ENCODE measurements at regions not wholly inside any gene's neighbourhood (a gene's known extent, or its start where the extent isn't known, plus 50 kb on each side); places are given as distances from the start of the nearest gene placed in this dataset.

- H3K9me3 ChIP-seq, result no peaks in the 10 kb centered on the region
- H3K36me3 ChIP-seq, result no peaks in the 10 kb centered on the region
- DNase-seq (no peak), ATAC-seq (no peak)
- H3K27ac ChIP-seq, result no peak overlapping the region
- no peak for TF ChIP-seq CTCF (IDR thresholded peaks at IDR 0.05 in 4 of 5, conservative IDR thresholded peaks at IDR 0.05 in 1 of 5)
- no peak for TF ChIP-seq POLR2A (IDR thresholded peaks at IDR 0.05)
- intact Hi-C loops (cut with DNase I; ENCODE audit: low total_unique reads), result no loop called here
- in situ Hi-C loops (cut with MboI; ENCODE audit: low sequenced_read_pairs in 4 of 4), result no loop called here
- no peaks in the 10 kb centered on the region for H3K27me3 ChIP-seq
- H3K4me1 ChIP-seq, result no peaks in the 10 kb centered on the region
- H3K4me3 ChIP-seq, result no peak overlapping the region
These were observed 106.0 kb downstream of the RPS29 start for GRCh38 chr14:49480053-49480760.

GRCh38 chr14:49479432-49479831, 106.7 kb downstream of the RPS29 start:
- H3K27me3 ChIP-seq, result no peaks in the 10 kb centered on the region
- intact Hi-C loops (cut with DNase I; ENCODE audit: low total_unique reads), result no loop called here

GRCh38 chr14:49478784-49479183, 107.4 kb downstream of the RPS29 start:
- Histone ChIP-seq H3K4me3 (no peak overlapping the region), H3K27me3 (no peaks in the 10 kb centered on the region), H3K27ac (no peak overlapping the region), H3K4me1 (no peaks in the 10 kb centered on the region), H3K9me3 (no peaks in the 10 kb centered on the region), H3K36me3 (no peaks in the 10 kb centered on the region)
- ATAC-seq (no peak), DNase-seq (no peak)
- intact Hi-C loops (cut with DNase I; ENCODE audit: low total_unique reads), result no loop called here
- in situ Hi-C loops (cut with MboI; ENCODE audit: low sequenced_read_pairs in 4 of 4), result no loop called here
- TF ChIP-seq CTCF (IDR thresholded peaks at IDR 0.05 in 4 of 5, conservative IDR thresholded peaks at IDR 0.05 in 1 of 5) (no peak), POLR2A (IDR thresholded peaks at IDR 0.05) (no peak)

More at GRCh38 chr14:49479432-49479831, 106.7 kb downstream of the RPS29 start:
- Histone ChIP-seq H3K4me1 (no peaks in the 10 kb centered on the region), H3K27ac (no peak overlapping the region), H3K36me3 (no peaks in the 10 kb centered on the region), H3K9me3 (no peaks in the 10 kb centered on the region), H3K4me3 (no peak overlapping the region)
- DNase-seq, result no peak
- no peak for TF ChIP-seq POLR2A (IDR thresholded peaks at IDR 0.05)
- no peak for TF ChIP-seq CTCF (IDR thresholded peaks at IDR 0.05 in 4 of 5, conservative IDR thresholded peaks at IDR 0.05 in 1 of 5)
- no peak for ATAC-seq
- in situ Hi-C loops (cut with MboI; ENCODE audit: low sequenced_read_pairs in 4 of 4), result no loop called here

GRCh38 chr14:49467091-49467490, 119.1 kb downstream of the RPS29 start:
- in situ Hi-C loops (cut with MboI; ENCODE audit: low sequenced_read_pairs in 4 of 4) (loop anchor here in 1 of 4 donors (25.0 kb wide), 1 partner anchor 245 kb away; no protein-coding TSS in a partner anchor), intact Hi-C loops (cut with DNase I; ENCODE audit: low total_unique reads) (no loop called here)
- TF ChIP-seq CTCF (IDR thresholded peaks at IDR 0.05 in 4 of 5, conservative IDR thresholded peaks at IDR 0.05 in 1 of 5), result no peak
- TF ChIP-seq POLR2A (IDR thresholded peaks at IDR 0.05), result no peak
- Histone ChIP-seq H3K4me3 (no peak overlapping the region), H3K4me1 (no peaks in the 10 kb centered on the region), H3K9me3 (no peaks in the 10 kb centered on the region), H3K27me3 (no peaks in the 10 kb centered on the region), H3K36me3 (no peaks in the 10 kb centered on the region), H3K27ac (no peak overlapping the region)
- ATAC-seq (no peak), DNase-seq (no peak)

Measured in gastrocnemius medialis (tissue), 4 donors.